T47D (cell line): ENCODE measurements at regions not wholly inside any gene's neighbourhood (a gene's known extent, or its start where the extent isn't known, plus 50 kb on each side); places are given as distances from the start of the nearest gene placed in this dataset.
A peak's percentile ranks its signal among the peaks of the same experiment; 100 is the strongest.
"Not testable (repeated sequence)": the region's sequence is repeated elsewhere in the genome, so short reads cannot be mapped to it uniquely, and the experiment has no call there.

Source experiments
- DNase-seq, 2 experiments: peaks; one replicate each; pipeline versions ENCODE4 v3.0.0 to v3.0.0-alpha.2; 2011 to 2012; ENCODE audit warnings: low read depth in 1 of 2, low spot score in 1 of 2
- JUND ChIP-seq: IDR thresholded peaks from 2 replicates; pipeline ENCODE4 v1.6.1; 2012; ENCODE audit warnings: low read depth
- in situ Hi-C: cut with HindIII; loops from 2 replicates; pipeline ENCODE4 v1.10.0; 2016; ENCODE audit warnings: low sequenced_read_pairs, low pct_unique_long_range_greater_than_20kb

DNA sequence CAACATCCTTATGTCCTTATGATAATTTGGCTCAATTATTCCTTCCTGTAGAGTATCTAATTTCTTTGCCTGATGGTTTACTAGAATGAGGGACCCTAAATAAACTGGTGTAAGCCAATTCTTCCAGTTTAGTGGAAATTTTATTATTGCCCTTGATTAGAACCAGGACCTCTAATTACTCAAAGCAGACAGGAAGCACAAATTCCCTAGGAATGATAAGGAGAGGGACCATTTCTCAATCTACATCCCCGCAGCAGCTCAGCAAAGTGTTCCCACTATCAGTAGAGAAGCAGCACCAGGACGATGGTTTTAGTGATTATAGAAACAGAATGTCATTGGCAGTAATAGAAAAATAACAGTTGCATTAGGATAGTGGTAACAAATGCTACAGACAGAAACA lies 97.1 kb downstream of the PLPPR4 start:
- DNase-seq, result no peak
- in situ Hi-C loops, result no loop called here
- TF ChIP-seq JUND, result no peak

- in situ Hi-C loops, result no loop called here
- DNase-seq, result no peak
- TF ChIP-seq JUND, result no peak
These were observed 99.2 kb downstream of the PLPPR4 start for GRCh38 chr1:99363531-99363930.

DNA sequence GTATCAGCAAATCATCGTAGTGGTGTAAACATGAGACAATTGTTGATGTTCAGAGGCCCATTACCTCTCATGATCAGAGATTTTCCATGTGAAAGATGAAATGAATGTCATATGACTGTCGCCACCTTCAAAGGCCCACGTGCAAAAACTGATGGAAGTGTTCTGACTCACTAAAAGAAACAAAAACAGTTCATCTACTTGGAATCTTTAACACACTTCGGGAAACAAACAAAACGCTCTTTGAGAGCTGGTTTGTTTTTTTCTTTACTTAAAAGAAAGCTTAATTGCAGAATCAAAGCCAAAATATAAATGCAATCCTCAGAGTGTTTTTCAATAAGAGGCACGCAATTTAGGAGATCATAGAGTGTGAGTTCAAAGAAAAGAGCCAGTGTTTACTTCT lies 100.8 kb downstream of the PLPPR4 start:
- DNase-seq, result no peak
- in situ Hi-C loops, result no loop called here
- TF ChIP-seq JUND, result no peak

DNA sequence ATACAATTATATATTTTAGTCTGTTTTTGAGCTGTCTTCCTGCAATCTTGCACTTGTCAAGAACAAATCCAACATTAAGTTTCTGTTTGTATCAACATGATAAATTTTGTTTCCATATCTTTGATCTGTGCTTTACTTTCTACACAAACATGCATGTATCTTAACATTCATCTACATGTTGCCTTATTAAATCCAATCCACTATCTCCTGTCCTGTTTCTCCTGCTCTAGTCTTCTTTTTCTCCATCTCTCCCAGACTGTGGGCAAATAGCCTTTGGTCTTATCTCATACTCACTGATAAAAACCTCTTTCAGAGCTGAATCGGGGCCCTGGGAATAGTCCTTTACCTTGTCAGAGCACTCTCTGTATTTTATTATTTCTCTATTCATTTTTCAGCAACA lies 101.3 kb downstream of the PLPPR4 start:
- no peak for DNase-seq
- in situ Hi-C loops, result no loop called here
- TF ChIP-seq JUND, result no peak

- in situ Hi-C loops, result no loop called here
- no peak for TF ChIP-seq JUND
- no peak for DNase-seq
These were observed 104.9 kb downstream of the PLPPR4 start for GRCh38 chr1:99369154-99369553.

DNA sequence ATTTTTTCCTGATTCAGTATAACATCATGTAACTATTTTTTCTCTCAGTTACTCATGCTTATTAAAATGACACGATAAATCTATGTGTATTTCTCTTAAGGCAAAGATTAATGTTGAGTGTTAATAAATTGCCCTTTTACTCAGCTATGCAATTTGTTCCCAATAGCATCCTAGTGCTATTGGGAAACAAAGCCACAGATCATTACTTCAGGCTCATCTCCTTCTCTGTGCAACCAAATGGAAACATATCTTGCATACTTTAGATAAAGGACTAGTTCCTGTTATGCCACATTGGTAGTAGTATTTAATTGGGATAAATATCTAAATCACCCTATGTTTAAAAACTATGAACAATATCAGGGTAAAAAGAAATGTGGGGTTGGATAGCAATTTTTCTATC lies 106.2 kb downstream of the PLPPR4 start:
- no peak for TF ChIP-seq JUND
- no peak for DNase-seq
- in situ Hi-C loops, result no loop called here

GRCh38 chr1:99371413-99371812 lies 107.1 kb downstream of the PLPPR4 start:
- in situ Hi-C loops, result no loop called here
- DNase-seq, result no peak
- no peak for TF ChIP-seq JUND

DNA sequence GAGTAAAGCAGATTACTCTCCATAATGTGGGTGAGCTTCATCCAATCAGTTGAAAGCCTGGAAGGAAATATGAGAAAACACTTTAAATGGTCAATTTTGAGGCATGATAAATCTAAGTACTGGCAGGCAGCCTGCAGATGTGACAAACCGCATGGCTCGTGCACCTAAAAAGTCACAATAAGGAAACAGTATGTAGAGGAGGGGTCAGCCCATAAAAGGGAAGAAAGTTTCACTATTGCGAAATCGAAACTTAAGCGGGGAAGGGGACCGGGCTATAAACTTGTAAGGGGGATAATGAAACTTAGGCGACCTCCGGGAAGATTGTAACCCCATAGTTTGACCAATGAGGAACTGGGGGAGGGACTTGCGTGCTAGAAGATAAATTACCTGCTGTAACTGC lies 109.8 kb downstream of the PLPPR4 start:
- DNase-seq, result no peak
- no peak for TF ChIP-seq JUND
- in situ Hi-C loops, result no loop called here

- DNase-seq, in situ Hi-C loops: not testable (repeated sequence)
These were observed 110.4 kb downstream of the PLPPR4 start for GRCh38 chr1:99374693-99375092.

DNA sequence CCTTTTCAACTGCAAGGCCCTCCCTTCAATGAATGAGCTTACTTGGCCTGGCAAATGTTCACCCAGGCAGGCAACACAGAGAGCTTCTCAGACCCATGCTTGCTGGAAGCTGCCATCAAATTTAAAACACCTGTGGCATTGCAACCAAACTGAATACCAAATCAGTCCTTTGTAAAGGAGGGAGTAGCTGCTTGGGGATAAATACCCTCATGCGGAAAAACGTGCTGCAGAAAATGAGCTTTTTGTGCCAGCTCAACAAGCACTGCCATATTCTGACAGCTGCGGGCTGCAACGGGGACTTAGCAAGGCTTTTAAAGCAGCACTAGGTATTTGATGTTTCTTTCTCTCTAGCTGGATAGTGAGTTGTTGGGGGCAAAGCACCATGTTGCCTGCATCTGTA lies 119.7 kb downstream of the PLPPR4 start:
- in situ Hi-C loops, result no loop called here
- DNase-seq, result no peak
- no peak for TF ChIP-seq JUND

GRCh38 chr1:99385852-99386251 lies 121.6 kb downstream of the PLPPR4 start:
- no peak for DNase-seq
- TF ChIP-seq JUND, result no peak
- in situ Hi-C loops, result no loop called here

- no peak for DNase-seq
- in situ Hi-C loops, result no loop called here
- TF ChIP-seq JUND, result no peak
These were observed 132.1 kb downstream of the PLPPR4 start for GRCh38 chr1:99396389-99396788.

- no peak for DNase-seq
- TF ChIP-seq JUND, result no peak
- in situ Hi-C loops, result no loop called here
These were observed 132.7 kb downstream of the PLPPR4 start for GRCh38 chr1:99397029-99397428.

GRCh38 chr1:99397863-99398262 lies 133.6 kb downstream of the PLPPR4 start:
- TF ChIP-seq JUND, result no peak
- no peak for DNase-seq
- in situ Hi-C loops, result no loop called here

DNA sequence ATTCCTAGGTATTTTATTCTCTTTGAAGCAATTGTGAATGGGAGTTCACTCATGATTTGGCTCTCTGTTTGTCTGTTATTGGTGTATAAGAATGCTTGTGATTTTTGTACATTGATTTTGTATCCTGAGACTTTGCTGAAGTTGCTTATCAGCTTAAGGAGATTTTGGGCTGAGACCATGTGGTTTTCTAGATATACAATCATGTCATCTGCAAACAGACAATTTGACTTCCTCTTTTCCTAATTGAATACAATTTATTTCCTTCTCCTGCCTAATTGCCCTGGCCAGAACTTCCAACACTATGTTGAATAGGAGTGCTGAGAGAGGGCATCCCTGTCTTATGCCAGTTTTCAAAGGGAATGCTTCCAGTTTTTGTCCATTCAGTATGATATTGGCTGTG lies 137.3 kb downstream of the PLPPR4 start:
- in situ Hi-C loops, DNase-seq: not testable (repeated sequence)

- DNase-seq, in situ Hi-C loops: not testable (repeated sequence)
These were observed 140.1 kb downstream of the PLPPR4 start for GRCh38 chr1:99404399-99404798.

GRCh38 chr1:99405325-99405724 lies 141.0 kb downstream of the PLPPR4 start:
- in situ Hi-C loops, result not testable (repeated sequence)
- DNase-seq, result peak in 1 of 2 experiments; percentile 53
